M059J (cell line): ENCODE measurements at regions not wholly inside any gene's neighbourhood (a gene's known extent, or its start where the extent isn't known, plus 50 kb on each side); places are given as distances from the start of the nearest gene placed in this dataset.

Experiments used
- DNase-seq: peaks from one replicate; pipeline ENCODE4 v3.0.0-alpha.2; 2012; ENCODE audit warnings: low read depth

DNA sequence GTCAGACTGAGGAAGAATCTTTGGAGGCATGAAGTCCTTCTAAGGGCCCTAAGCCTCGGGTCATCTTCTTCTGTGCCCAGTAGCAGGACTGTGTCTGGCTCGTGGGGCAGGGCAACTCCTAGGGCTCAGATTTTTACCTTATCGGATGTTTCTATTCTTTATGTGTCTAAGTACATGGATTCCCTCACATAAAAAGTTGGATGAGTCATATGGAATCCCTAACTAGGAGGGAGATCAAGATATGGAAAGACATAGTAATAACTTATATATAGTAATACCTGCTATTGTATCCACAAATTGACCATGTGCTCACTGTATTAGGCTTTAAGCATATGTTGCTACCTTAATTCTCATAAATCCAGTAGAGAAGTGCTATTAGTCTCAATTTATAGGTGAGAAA lies 364.5 kb upstream of the CAMK1G start:
- DNase-seq, result no peak

DNA sequence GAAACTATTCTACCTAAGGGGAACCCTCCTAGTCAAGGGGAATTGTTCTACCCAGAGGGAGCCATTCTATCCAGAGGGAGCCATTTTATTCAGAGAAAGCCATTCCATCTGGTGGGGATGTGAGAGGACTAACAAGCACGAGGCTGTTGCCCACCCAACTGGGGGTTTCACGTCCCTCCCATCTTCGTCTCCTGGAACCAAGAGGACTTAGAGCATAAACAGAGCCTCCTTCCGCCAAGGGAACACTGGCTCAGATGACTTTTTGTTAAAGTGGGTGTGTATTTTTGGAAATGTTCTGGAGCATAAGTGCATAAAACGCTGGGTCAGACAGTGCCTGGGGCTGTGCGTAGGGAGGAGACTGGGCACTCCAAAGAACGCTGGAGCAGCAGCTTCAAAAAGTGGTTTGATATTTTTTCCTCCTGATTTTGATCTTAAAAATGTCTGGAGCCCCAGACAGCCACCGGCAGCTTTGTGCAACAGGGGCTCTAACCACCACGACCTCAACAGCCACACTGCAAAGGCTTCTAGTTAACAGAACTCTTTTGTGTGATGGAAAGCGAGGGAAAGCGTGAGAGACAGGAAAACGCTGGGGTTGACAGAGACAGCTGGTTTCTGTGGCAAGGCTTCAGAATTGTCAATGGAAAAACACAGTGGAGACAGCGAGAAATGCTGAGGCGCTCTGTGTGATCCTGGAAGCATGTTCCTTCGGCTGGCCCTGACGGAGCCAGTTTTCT lies 363.6 kb upstream of the CAMK1G start:
- DNase-seq, result peak; percentile 50

DNA sequence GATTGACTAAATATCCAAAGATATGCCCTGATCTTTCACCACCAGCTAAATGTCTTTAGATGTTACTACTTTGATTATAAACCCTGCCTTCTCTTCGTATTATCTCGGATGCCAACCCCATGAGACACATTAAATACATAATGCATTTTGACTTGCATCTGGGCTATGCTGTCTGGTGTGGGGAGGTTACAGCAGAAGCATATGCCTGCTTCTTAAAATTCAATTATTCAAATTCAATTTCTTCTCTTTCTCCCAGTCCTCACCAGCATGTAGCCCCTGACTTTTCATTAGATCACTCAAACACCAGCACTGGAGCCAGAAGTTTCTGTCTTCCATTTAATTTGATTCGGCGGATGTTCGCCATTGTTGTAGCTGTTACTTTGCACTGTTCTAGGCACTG lies 360.7 kb upstream of the CAMK1G start:
- DNase-seq, result no peak

DNA sequence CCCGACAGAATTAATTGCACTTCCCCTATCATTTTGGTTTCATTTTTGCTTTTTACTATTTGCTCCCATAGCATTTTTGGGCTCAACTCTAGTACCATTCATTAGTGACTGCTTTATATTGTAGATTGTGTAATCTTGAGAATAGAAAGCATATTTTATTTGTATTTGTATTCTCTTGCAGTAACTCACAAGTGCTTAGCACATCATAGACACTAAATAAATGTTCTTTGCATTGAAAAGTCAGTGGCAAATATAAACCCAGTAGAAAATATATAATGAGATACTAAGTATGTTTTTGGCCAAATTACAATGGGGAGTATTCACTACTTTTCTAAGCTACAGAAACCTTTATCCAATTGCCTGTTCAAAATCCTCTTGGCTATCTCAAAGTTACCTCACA lies 359.7 kb upstream of the CAMK1G start:
- DNase-seq, result no peak

DNA sequence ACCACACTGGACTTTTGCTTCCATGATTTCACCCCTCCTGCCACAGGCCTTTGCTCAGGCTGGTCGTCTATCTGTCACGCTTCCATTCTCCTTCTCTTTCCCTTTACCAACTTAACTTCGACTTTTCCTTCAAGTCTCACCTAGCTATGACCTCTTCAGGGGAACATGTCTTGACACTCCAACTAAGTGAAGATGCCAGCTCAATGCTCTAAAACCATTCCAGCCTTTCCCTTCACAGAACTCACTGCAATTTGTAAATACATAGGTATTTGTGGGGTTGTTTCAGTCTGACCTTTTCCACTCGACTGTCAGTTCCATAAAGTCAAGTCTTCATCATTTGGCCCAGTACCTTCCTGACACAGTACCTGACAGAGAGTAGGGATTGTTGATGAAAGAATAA lies 358.6 kb upstream of the CAMK1G start:
- DNase-seq, result no peak

DNA sequence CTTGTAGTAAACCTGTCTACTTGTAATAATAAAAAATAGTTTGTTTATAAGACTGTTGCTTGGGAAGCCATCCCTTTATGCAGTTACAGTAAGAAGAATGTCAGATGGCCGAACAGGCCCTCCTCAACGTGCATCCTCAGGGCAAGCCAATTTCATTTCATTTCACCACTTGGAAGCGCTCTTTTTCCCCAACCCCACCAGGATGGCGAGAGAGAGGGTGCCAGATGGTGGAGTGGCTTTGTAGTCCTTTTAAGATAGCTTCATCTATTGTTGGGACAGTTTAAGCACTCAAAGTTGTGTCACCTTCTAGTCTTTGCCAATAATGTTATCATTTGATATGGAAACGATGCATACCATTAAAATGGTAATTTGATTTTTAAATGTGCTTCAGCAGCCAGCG lies 356.3 kb upstream of the CAMK1G start:
- no peak for DNase-seq

DNA sequence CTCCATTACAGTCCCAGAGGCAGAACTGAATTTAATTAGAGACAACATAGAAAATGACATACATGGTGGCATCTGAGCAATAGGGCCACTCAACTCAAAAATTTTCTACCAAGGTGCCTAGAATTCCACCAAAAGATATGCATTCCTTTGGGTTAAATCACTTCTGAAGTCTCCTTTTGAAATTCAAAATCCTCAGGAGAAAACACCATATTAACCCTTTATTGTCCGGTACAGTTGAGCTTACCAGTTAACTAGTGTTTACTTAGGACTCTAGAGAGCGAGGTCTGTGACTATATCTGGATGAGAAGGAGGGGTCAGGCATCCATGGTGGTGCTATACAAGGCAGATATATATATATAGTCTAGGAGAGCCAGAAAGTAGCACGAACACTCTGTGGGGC lies 355.6 kb upstream of the CAMK1G start:
- DNase-seq, result no peak

DNA sequence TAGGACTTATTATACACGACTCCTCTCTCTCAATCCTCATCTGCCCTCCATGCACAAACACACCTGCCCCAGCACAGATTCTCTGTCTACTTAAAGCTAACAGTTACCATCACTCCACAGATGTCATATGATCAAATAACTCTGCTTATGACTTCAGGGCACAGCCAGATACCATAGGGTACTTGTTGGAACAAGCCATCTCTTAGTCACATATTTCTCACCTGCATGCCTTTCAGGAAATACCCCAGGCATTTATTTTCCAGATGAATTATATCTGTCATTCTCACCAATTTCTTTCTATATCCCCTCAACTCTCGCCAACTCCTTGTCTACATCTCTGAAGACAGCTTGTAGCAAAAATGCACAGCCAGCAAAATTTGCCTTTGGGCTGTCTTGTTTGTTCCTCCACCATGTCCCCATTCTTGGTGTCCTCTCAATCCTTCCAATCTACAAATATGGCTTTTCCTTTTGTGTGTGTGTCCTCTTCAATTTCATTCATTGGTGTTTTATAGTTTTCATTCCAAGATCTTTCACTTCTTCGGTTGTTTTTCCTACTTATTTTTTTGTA lies 353.9 kb upstream of the CAMK1G start:
- no peak for DNase-seq

DNA sequence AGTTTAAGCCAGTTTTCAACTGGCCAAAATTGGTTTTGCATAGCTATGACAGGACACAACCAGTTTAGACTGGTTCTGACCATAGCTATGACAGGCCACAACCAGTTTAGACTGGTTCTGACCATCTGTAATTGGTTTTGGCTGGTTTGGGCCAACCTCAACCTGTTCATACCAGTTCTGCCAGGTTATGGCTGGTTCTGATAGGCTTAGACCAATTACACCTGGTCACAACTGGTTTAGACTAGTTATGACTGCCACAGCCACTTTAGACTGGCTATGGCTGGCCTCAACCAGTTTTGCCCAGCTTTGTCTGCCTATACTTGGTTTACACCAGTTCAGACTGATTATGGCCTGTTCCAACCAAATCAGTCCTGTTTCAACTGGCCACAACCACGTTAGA lies 353.2 kb upstream of the CAMK1G start:
- no peak for DNase-seq

DNA sequence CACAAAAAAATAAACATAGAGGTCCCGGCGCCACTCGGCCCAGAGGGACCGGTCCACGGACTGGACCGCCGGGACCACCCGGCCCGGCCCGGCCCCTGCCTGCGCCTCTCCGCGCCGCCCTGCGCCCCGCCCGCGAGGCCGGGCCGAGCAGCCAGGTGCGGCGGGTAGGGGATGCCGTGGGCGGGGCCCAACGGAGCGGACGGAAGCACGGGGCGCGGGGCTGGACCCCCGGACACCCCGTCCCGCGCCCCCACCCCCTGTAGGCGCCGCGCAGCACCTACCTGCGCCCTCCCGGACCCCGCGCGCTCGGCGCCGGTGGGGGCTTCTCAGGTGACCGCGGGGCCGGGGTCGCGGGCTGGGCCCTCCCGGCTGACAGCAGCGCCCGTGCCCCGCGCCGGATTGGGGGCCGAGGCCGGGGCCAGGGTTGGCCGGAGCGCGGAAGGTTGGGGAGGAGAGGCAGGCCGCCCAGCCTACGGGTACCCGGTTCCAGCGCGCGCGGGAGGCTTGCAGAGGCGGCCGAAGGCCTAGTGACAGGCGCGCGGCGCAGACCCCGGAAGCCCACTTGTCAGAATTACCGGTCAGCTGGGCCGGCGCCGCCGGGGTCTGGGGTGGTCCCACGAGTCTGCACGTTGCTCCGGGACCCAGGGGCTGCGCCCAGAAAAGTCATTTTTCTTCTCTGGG lies 351.9 kb upstream of the CAMK1G start:
- DNase-seq, result no peak

DNA sequence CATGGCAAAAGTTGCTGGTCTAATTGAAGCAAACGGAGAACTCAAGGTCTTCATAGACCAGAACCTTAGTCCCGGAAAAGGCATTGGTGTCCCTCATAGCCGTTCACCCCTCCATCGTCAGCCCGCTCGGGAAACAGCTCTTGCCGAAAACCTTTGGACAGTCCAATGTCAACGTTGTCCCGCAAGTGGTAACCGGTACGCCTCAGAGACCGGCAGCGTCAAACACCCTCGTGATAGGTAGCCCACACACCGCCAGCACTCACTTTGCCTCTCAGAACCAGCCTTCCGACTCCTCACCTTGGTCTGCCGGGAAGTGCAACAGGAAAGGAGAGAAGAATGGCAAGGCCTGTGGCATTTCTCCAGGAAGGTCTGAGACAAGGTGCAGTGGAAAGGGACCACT lies 351.3 kb upstream of the CAMK1G start:
- no peak for DNase-seq

DNA sequence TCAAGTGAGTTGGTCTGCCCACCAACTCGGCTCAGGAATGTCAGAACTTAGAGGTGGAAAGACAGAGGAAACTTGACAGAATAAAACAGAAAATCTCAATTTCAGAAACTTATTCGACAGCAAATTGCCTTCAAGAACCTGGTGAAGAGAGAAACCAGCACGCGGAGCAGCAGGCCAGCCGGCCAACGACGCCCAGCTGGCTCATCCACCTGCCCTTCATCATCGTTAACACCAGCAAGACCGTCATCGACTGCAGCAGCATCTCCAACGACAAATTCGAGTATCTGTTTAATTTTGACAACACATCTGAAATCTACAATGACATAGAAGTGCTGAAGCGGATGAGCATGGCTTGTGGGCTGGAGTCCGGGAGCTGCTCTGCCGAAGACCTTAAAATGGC lies 350.8 kb upstream of the CAMK1G start:
- DNase-seq, result no peak

DNA sequence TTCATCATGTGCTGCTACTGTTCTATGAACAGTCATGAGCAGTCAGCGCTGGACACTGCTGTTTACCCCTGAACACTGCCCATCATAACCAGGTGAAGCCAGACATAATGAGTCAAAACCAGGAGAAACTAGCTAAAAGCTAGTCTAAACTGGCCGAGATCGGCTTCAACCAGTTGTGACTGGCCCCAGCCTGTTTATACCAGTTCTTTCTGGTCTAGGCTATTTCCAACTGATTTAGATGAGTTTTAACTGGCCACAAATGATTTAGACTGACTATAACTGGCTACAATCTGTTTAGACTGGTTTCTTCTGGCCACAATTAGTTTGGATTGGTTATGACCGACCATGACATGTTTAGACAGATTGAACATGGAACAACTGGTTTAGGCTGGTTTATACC lies 348.3 kb upstream of the CAMK1G start:
- no peak for DNase-seq

DNA sequence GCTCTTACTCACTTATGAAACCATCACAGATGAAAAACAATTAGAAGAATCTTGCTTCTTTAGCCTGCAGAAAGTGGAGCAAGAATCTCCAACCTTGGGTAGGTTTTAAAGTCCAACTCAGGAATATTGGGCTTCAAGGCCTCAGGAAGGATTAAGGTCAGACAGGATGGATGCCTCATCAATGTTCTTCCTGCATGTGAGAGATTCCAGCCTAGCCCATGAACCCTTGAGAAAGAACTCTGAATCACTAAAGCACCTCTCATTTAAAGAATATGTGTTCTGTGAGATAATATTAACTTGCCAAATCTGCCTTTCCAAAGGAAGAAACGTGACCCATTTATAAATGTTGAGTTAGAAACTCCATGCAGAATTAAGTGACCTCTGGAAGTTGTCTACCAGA lies 345.2 kb upstream of the CAMK1G start:
- DNase-seq, result no peak

DNA sequence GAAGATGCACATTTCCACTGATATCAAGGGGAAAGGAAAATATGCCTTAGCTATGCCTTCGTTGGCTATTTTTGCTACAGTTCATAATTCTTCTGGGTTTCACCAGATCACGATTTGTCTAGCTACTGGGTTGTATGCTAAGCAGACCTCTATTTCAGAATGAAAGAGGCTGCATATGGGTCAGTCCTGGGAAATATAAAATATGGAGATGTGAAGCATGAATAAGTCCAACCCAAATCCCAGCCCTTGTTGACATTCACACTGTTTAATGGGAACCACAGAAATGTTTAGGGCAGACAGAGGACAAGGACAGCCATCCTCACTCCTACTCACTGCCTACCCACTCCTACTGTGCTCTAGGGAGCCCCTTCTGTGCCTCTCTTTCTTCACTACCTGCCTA lies 343.2 kb upstream of the CAMK1G start:
- no peak for DNase-seq

DNA sequence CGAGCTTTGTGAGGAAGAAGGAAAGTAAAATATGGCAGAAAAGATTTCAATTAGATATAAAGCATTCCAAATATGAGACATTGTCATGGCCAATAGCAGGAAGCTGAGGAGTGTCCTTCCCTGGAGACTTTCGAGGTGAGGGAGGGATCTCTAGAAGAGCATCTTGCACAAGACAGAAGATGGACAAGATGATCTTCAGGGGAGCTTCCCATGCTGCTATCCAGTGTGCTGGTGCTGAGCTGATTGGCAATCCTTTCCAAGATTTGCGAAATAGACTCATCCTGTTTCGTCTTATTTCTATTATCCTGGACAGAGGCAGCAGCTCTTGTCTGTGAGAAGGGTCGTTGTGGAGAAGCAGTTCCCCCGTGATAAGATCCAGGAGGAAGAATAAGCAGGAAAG lies 342.0 kb upstream of the CAMK1G start:
- no peak for DNase-seq

DNA sequence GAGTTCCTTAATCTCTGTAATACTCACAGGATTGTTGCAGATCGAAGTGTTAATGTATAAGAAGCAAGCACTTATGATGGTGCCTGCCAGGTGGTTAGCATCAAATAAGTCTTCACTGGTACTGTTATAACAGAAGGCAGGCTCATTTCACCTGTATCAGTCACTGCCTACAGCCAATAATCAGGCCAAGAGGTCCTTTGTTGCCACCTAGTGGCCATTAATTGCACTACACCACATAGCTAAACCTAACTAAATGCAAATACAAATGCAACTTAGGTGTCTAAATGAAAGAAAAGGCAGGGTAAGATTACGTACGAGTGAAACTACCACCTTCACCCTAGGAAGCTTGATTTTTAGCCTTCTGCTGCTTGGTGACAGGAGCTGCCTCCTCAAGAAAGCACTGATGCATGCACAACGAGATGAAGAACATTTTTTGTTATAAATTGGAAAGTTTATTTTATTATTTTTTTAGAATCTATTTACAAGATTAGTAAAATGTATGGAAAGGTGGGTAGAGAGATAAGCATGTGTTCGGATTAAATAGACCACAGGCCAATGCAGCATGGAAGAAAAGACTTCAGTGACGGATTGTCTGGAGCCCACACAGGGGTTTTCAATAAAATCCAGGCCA lies 334.8 kb upstream of the CAMK1G start:
- DNase-seq, result peak; percentile 65

DNA sequence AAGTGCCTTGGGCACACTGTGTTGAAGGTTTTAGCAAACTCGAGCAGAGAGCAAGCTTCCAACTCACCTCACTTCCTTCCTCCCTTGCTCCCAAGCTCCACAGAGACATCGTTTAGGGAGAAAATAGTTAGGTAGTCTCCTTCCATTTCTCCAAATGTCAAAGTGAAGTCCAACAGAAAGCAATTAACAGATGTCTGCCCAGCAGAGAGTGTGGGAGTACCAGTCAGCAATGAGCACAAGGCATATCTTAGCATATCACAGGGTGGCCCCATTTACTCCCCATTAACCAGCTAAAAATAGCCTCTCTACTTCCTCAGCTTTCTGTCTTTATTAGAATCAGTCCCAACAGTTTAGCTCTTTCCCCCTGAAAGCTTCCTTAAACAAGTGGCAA lies 334.2 kb upstream of the CAMK1G start:
- DNase-seq, result no peak

DNA sequence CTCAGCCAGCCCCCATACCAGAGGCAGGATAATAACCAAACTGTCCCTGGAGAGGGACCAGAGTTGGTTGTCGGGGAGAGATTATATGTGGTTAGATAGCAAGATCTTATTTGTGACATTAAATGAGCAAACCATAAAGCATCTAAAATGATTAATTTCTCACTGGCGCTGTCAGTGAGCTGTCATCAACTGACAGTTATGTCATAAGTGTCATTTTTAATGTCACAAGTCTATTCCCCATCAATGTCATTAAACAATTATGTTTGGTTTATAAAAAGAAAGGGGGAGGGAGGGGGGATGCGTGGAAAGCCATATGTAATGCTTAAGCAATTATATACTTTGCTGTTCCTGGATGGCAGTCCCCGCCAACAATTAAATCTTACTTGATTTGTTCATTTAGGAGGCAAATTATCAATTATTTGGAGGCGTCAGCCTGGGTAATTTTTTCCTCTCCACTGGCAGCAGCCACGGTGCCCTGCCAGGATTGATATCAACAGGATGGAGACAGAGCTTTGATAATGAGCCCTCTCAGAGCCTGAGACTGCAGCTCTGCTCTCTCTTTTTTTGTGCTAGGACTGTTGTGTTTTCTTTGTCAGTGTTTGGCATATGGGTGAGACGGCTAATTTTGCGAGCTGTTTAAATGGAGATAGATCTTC lies 333.6 kb upstream of the CAMK1G start:
- DNase-seq, result no peak

DNA sequence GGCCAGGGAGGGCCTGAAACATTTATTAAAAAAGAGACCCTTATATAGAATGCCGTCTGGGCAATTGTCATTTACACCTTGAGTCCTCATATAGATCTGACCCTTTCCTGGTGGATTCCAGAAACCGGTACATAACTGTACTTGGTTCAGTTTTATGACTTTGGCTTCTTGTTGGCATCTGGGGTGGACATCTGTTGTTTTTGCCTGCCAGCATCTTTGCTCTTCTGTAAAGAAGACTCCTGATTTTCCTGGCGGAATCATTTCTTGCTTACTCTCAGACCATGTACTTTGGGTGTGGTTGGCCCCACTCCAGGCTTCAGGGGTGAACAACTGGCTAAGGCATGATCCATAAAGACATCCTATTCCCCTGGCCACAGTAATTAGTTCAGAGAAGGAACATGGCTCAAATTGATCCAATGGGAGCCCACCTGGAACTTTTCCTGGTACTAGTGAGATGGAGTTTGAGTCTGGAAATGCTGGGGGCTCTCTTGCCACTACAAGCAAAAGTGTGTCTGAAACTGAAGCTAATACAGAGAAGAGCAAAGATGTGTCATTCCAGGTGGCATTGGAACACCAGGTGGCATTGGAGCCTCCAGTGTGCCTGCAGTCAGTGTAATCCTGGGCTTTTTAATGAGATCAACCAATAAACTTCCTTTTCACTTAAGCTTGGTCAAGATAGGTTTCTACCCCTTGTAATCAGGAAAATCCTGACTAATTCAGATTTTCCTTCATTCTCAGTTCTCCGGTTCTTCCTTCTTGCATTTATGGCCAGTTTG lies 332.5 kb upstream of the CAMK1G start:
- peak; percentile 7 for DNase-seq

DNA sequence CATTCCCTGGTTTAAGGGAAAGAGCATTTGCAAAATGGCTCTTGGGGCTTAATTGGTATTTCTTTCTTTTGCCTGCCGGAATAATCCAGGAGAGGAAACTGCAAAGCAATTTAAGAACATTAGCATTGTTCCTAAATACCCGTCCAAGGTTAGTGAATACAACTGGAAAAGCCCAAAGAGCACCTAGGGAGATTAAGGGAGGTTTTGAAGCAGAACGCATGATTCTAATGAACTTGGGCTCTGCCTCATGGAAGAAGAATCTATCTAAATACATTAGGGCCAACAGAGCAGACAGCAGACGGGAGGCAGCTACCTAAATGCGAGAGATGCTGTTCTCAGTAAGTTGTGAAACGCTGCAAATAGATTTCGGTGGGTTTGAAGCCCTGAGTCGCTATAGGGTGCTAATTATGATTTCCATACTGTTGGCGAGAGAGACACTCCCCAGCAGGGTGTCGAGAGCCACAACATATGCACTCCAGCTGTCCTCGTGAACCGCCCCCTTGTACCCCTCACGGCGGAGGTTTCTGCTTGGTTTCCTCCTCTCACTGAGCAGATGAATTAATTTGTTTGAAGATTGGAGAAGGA lies 326.7 kb upstream of the CAMK1G start:
- no peak for DNase-seq
